HFFc6 (cell line): ENCODE measurements at regions not wholly inside any gene's neighbourhood (a gene's known extent, or its start where the extent isn't known, plus 50 kb on each side); places are given as distances from the start of the nearest gene placed in this dataset.

ENCODE experiments used
- DNase-seq: peaks from one replicate; pipeline ENCODE4 v3.0.0-alpha.2; 2018
- H3K27ac Mint-ChIP-seq: 2 replicates; pipeline ENCODE4 v1.8.0; 2020; ENCODE audit warnings: mild to moderate bottlenecking, mixed read lengths
- H3K27me3 Mint-ChIP-seq: 2 replicates; pipeline ENCODE4 v1.8.0; 2021; ENCODE audit warnings: mild to moderate bottlenecking, moderate library complexity, mixed read lengths; ENCODE audit not compliant: insufficient read depth
- H3K36me3 Mint-ChIP-seq: 2 replicates; pipeline ENCODE4 v1.8.0; 2021; ENCODE audit warnings: low read depth, mixed read lengths
- H3K4me1 Mint-ChIP-seq: 2 replicates; pipeline ENCODE4 v1.8.0; 2020; ENCODE audit warnings: low read depth, mixed read lengths
- H3K4me3 Mint-ChIP-seq: 2 replicates; pipeline ENCODE4 v1.8.0; 2020; ENCODE audit warnings: mild to moderate bottlenecking, moderate library complexity, mixed read lengths
- H3K9me3 Mint-ChIP-seq: 2 replicates; pipeline ENCODE4 v1.8.0; 2020; ENCODE audit warnings: mild to moderate bottlenecking, mixed read lengths
- CTCF ChIP-seq: fragments of 200-600 bp; sonication (generic); IDR thresholded peaks from 2 replicates; pipeline ENCODE4 v1.5.0; 2021; ENCODE audit warnings: antibody characterized with exemption, mild to moderate bottlenecking

- no peaks in the 10 kb centered on the region for H3K4me1 Mint-ChIP-seq
- no peak overlapping the region for H3K4me3 Mint-ChIP-seq
- TF ChIP-seq CTCF: no peak
- H3K27me3 Mint-ChIP-seq: no peaks in the 10 kb centered on the region
- no peak for DNase-seq
- H3K27ac Mint-ChIP-seq: no peak overlapping the region
- H3K9me3 Mint-ChIP-seq: peaks cover 48% of the 10 kb centered on the region
- H3K36me3 Mint-ChIP-seq: no peaks in the 10 kb centered on the region
Measured at GRCh38 chr19:28414748-28415147, 798.2 kb downstream of the UQCRFS1 start.

GRCh38 chr19:28409859-28410258 lies 803.1 kb downstream of the UQCRFS1 start:
- Mint-ChIP-seq H3K27ac (no peak overlapping the region), H3K4me3 (no peak overlapping the region), H3K36me3 (no peaks in the 10 kb centered on the region), H3K4me1 (no peaks in the 10 kb centered on the region), H3K9me3 (peaks cover 48% of the 10 kb centered on the region), H3K27me3 (no peaks in the 10 kb centered on the region)
- TF ChIP-seq CTCF: no peak
- DNase-seq: no peak

GRCh38 chr19:28406966-28407365 lies 806.0 kb downstream of the UQCRFS1 start:
- Mint-ChIP-seq H3K27me3 (no peaks in the 10 kb centered on the region; the same call in 1 of the 2 replicates), H3K4me3 (no peak overlapping the region), H3K36me3 (no peaks in the 10 kb centered on the region), H3K27ac (no peak overlapping the region), H3K9me3 (peaks cover 52% of the 10 kb centered on the region), H3K4me1 (no peaks in the 10 kb centered on the region)
- DNase-seq: no peak
- TF ChIP-seq CTCF: no peak

GRCh38 chr19:28405346-28405742 lies 807.6 kb downstream of the UQCRFS1 start:
- no peaks in the 10 kb centered on the region; the same call in 1 of the 2 replicates for H3K27me3 Mint-ChIP-seq
- H3K4me3 Mint-ChIP-seq: no peak overlapping the region
- H3K4me1 Mint-ChIP-seq: no peaks in the 10 kb centered on the region
- H3K36me3 Mint-ChIP-seq: no peaks in the 10 kb centered on the region
- peaks cover 50% of the 10 kb centered on the region for H3K9me3 Mint-ChIP-seq
- DNase-seq: no peak
- TF ChIP-seq CTCF: no peak
- H3K27ac Mint-ChIP-seq: no peak overlapping the region

- DNase-seq: no peak
- no peak for TF ChIP-seq CTCF
- Mint-ChIP-seq H3K36me3 (no peaks in the 10 kb centered on the region; the same call in 1 of the 2 replicates), H3K27me3 (no peaks in the 10 kb centered on the region; the same call in 1 of the 2 replicates), H3K9me3 (peaks cover 48% of the 10 kb centered on the region), H3K4me1 (no peaks in the 10 kb centered on the region), H3K27ac (no peak overlapping the region), H3K4me3 (no peak overlapping the region)
Measured at GRCh38 chr19:28404472-28404871, 808.5 kb downstream of the UQCRFS1 start.

- Mint-ChIP-seq H3K36me3 (no peaks in the 10 kb centered on the region; the same call in 1 of the 2 replicates), H3K27ac (no peak overlapping the region), H3K9me3 (peaks cover 54% of the 10 kb centered on the region), H3K4me3 (no peak overlapping the region), H3K27me3 (no peaks in the 10 kb centered on the region; the same call in 1 of the 2 replicates), H3K4me1 (no peaks in the 10 kb centered on the region)
- DNase-seq: no peak
- no peak for TF ChIP-seq CTCF
Measured at GRCh38 chr19:28403690-28404089, 809.3 kb downstream of the UQCRFS1 start.
